ENCODE measurements at regions not wholly inside any gene's neighbourhood (a gene's known extent, or its start where the extent isn't known, plus 50 kb on each side); places are given as distances from the start of the nearest gene placed in this dataset.

GRCh38 chr11:19459240-19459639 lies 218.5 kb upstream of the E2F8 start:
- Histone ChIP-seq H3K4me1 (ENCODE audit: control insufficient read depth in 2 of 2, insufficient read depth in 2 of 2, low read length in 2 of 2) (no peaks in the 10 kb centered on the region), H3K27ac (ENCODE audit: low read depth in 2 of 2, low read length in 2 of 2) (no peak overlapping the region), H3K9ac (ENCODE audit: low read depth in 1 of 2, low read length in 2 of 2) (no peak overlapping the region), H3K9me3 (ENCODE audit: control insufficient read depth in 2 of 2, low read length in 2 of 2) (no peaks in the 10 kb centered on the region), H3K27me3 (ENCODE audit: control insufficient read depth in 2 of 2, insufficient read depth in 2 of 2, low read length in 2 of 2) (no peaks in the 10 kb centered on the region), H3K36me3 (ENCODE audit: control insufficient read depth in 2 of 2, insufficient read depth in 2 of 2, low read length in 2 of 2) (no peaks in the 10 kb centered on the region), H3K4me3 (ENCODE audit: low read length in 2 of 2) (no peak overlapping the region)

DNA sequence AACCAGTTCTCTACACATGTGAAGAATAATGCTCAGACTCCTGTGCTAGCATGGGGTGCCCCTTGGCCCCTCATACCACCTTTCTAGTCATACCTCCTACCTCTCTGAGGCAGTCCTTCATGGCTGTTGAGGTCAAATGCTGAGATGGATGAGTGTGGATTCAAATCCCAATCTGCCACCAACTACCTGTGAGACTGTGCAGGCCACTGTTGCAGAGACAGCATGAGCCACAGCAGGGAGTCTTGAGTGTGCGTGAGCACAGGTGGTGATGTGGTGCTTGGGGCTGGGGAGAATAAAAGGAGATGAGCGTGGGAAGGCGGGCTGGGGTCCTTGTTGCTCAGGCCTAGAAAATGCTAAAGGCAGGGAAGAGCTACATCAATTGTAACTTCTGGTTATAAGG lies 218.0 kb upstream of the E2F8 start:
- H3K27me3 ChIP-seq (ENCODE audit: control insufficient read depth in 2 of 2, insufficient read depth in 2 of 2, low read length in 2 of 2): no peaks in the 10 kb centered on the region
- no peaks in the 10 kb centered on the region for H3K36me3 ChIP-seq (ENCODE audit: control insufficient read depth in 2 of 2, insufficient read depth in 2 of 2, low read length in 2 of 2)
- H3K9ac ChIP-seq (ENCODE audit: low read depth in 1 of 2, low read length in 2 of 2): no peak overlapping the region
- no peak overlapping the region for H3K27ac ChIP-seq (ENCODE audit: low read depth in 2 of 2, low read length in 2 of 2)
- H3K4me3 ChIP-seq (ENCODE audit: low read length in 2 of 2): no peak overlapping the region
- H3K4me1 ChIP-seq (ENCODE audit: control insufficient read depth in 2 of 2, insufficient read depth in 2 of 2, low read length in 2 of 2): no peaks in the 10 kb centered on the region
- H3K9me3 ChIP-seq (ENCODE audit: control insufficient read depth in 2 of 2, low read length in 2 of 2): no peaks in the 10 kb centered on the region

DNA sequence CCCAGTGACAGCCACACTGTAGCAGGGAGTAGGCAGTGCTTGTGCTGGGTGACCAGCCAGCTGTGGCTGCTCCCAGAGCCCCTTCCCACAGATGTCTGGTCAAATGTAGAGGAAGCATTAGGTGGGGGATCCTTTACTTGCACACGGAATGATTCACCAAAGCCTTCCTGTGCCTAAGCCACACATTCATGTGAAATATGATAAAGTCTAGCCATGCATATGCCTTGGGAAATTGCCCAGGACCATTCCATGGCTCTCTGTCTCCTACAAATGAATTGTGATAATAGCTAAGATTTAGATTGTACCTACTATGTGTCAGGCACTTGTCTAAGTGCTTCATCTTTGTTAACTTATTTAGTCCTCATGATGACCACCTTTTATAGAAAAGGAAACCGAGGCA lies 217.5 kb upstream of the E2F8 start:
- Histone ChIP-seq H3K36me3 (ENCODE audit: control insufficient read depth in 2 of 2, insufficient read depth in 2 of 2, low read length in 2 of 2) (no peaks in the 10 kb centered on the region), H3K27me3 (ENCODE audit: control insufficient read depth in 2 of 2, insufficient read depth in 2 of 2, low read length in 2 of 2) (no peaks in the 10 kb centered on the region), H3K4me1 (ENCODE audit: control insufficient read depth in 2 of 2, insufficient read depth in 2 of 2, low read length in 2 of 2) (no peaks in the 10 kb centered on the region), H3K9ac (ENCODE audit: low read depth in 1 of 2, low read length in 2 of 2) (no peak overlapping the region), H3K9me3 (ENCODE audit: control insufficient read depth in 2 of 2, low read length in 2 of 2) (no peaks in the 10 kb centered on the region), H3K4me3 (ENCODE audit: low read length in 2 of 2) (no peak overlapping the region), H3K27ac (ENCODE audit: low read depth in 2 of 2, low read length in 2 of 2) (no peak overlapping the region)

DNA sequence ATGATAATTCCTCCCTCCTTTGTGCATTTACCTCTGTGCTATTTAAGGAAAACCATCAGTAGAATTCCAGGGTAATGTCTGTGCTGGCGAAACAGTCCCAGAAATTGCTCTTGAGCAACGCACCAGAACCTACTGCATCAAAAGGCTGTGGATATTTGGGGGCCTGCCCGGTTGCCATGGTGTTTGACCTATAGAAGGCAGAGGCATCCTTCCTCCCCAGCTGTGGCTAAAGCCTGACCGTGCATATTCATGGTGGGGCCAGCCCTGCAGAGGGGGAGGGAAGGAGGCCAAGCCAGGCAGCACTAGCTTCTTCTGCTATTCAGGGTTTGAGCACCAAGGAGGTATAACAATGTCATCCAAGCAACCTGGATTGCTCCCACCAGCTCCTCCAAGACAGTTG lies 215.0 kb upstream of the E2F8 start:
- no peaks in the 10 kb centered on the region for H3K27me3 ChIP-seq (ENCODE audit: control insufficient read depth in 2 of 2, insufficient read depth in 2 of 2, low read length in 2 of 2)
- no peaks in the 10 kb centered on the region for H3K36me3 ChIP-seq (ENCODE audit: control insufficient read depth in 2 of 2, insufficient read depth in 2 of 2, low read length in 2 of 2)
- H3K4me1 ChIP-seq (ENCODE audit: control insufficient read depth in 2 of 2, insufficient read depth in 2 of 2, low read length in 2 of 2): no peaks in the 10 kb centered on the region
- no peaks in the 10 kb centered on the region for H3K9me3 ChIP-seq (ENCODE audit: control insufficient read depth in 2 of 2, low read length in 2 of 2)
- H3K4me3 ChIP-seq (ENCODE audit: low read length in 2 of 2): no peak overlapping the region
- H3K9ac ChIP-seq (ENCODE audit: low read depth in 1 of 2, low read length in 2 of 2): no peak overlapping the region
- no peak overlapping the region for H3K27ac ChIP-seq (ENCODE audit: low read depth in 2 of 2, low read length in 2 of 2)

DNA sequence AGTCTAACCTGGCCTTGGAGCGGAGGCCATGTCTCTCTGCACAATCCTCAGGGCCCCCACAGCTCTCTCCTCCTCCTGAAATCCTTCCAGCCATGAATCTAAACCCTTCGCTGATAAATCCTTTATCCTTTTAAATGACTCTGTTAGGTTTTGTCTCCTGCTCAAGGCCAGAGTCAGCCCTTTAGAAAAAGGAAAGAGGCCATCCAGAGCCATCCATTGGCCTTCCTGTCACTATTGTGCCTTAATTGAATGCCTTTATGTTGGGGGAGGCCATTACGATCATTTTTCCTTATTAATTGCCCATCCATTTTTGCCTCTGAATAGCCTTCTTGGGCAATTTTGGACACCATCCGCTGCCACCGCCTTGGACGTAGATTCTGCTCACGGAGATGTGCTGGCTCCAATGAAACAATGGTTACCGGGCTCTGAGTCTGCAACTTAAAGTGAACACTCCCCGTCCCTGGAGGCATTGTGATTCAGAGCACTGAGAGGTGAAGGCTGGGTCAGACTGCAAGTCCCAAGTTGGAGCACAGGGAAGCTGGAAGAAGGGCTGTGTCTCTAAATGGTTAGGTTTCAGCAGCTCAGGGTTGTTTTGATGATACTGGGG lies 213.0 kb upstream of the E2F8 start:
- Histone ChIP-seq H3K36me3 (ENCODE audit: control insufficient read depth in 2 of 2, insufficient read depth in 2 of 2, low read length in 2 of 2) (no peaks in the 10 kb centered on the region), H3K9me3 (ENCODE audit: control insufficient read depth in 2 of 2, low read length in 2 of 2) (no peaks in the 10 kb centered on the region), H3K9ac (ENCODE audit: low read depth in 1 of 2, low read length in 2 of 2) (no peak overlapping the region), H3K4me1 (ENCODE audit: control insufficient read depth in 2 of 2, insufficient read depth in 2 of 2, low read length in 2 of 2) (no peaks in the 10 kb centered on the region), H3K27ac (ENCODE audit: low read depth in 2 of 2, low read length in 2 of 2) (no peak overlapping the region), H3K27me3 (ENCODE audit: control insufficient read depth in 2 of 2, insufficient read depth in 2 of 2, low read length in 2 of 2) (no peaks in the 10 kb centered on the region), H3K4me3 (ENCODE audit: low read length in 2 of 2) (no peak overlapping the region)

DNA sequence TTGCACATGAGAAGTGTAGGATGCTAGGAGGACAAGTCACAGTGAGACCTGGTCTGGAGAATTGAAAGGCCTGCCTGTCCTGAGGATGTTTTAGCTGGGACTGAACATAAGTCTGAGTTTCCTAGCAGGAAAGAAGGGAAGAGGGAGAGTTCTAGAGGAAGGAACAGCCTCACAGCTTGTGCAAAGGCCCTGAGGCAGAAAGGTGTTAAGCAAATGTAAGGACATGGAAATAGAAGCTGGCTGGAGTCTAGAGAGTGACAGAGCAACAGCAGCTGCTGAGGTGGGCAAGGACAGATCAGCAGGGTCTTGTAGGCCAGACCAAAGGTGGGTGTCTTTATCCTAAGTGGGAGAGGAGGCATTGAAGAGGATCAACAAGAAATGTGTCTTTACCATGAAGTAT lies 210.9 kb upstream of the E2F8 start:
- H3K4me1 ChIP-seq (ENCODE audit: control insufficient read depth in 2 of 2, insufficient read depth in 2 of 2, low read length in 2 of 2): no peaks in the 10 kb centered on the region
- H3K9me3 ChIP-seq (ENCODE audit: control insufficient read depth in 2 of 2, low read length in 2 of 2): no peaks in the 10 kb centered on the region
- H3K27ac ChIP-seq (ENCODE audit: low read depth in 2 of 2, low read length in 2 of 2): no peak overlapping the region
- H3K36me3 ChIP-seq (ENCODE audit: control insufficient read depth in 2 of 2, insufficient read depth in 2 of 2, low read length in 2 of 2): no peaks in the 10 kb centered on the region
- no peaks in the 10 kb centered on the region for H3K27me3 ChIP-seq (ENCODE audit: control insufficient read depth in 2 of 2, insufficient read depth in 2 of 2, low read length in 2 of 2)
- no peak overlapping the region for H3K9ac ChIP-seq (ENCODE audit: low read depth in 1 of 2, low read length in 2 of 2)
- H3K4me3 ChIP-seq (ENCODE audit: low read length in 2 of 2): no peak overlapping the region

DNA sequence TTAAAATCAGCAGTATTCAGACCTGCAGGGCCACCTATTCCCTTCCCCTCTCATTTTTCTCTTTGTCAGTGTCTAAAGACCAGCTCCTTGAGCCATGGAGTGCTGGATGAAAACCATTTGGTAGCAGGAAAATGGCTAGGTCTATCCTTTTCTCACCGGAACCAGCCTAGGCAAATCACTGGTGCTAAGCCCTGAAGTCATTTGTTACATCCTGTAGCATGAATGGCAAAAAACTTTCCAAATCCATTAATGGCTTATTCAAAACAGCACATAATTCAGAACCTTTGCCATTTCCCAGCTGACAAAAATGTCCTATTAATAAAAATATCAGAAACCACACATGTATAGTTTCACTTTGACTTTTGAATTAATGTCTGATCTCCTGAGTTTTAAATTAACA lies 209.5 kb upstream of the E2F8 start:
- Histone ChIP-seq H3K9ac (ENCODE audit: low read depth in 1 of 2, low read length in 2 of 2) (no peak overlapping the region), H3K4me3 (ENCODE audit: low read length in 2 of 2) (no peak overlapping the region), H3K27ac (ENCODE audit: low read depth in 2 of 2, low read length in 2 of 2) (no peak overlapping the region), H3K9me3 (ENCODE audit: control insufficient read depth in 2 of 2, low read length in 2 of 2) (no peaks in the 10 kb centered on the region), H3K36me3 (ENCODE audit: control insufficient read depth in 2 of 2, insufficient read depth in 2 of 2, low read length in 2 of 2) (no peaks in the 10 kb centered on the region), H3K27me3 (ENCODE audit: control insufficient read depth in 2 of 2, insufficient read depth in 2 of 2, low read length in 2 of 2) (no peaks in the 10 kb centered on the region), H3K4me1 (ENCODE audit: control insufficient read depth in 2 of 2, insufficient read depth in 2 of 2, low read length in 2 of 2) (no peaks in the 10 kb centered on the region)

DNA sequence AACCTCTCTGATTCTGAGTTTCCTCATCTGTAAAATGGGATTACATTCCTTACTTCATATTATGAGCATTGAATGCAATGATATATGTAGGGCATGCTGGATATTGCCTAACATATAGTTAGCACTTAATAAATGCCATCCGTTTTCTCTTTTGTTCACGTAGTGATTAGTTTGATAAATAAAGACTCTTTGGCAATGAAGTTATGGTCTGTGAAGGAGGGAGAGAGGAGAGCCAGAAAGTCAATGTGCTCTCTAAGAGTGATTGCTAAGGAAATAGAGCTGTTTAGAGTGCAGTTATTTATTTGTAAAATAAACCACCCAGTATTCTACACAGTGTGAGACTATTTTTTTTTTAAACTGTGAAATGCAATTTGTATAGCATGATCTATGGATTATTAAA lies 207.9 kb upstream of the E2F8 start:
- Histone ChIP-seq H3K27me3 (ENCODE audit: control insufficient read depth in 2 of 2, insufficient read depth in 2 of 2, low read length in 2 of 2) (no peaks in the 10 kb centered on the region), H3K4me3 (ENCODE audit: low read length in 2 of 2) (no peak overlapping the region), H3K27ac (ENCODE audit: low read depth in 2 of 2, low read length in 2 of 2) (no peak overlapping the region), H3K4me1 (ENCODE audit: control insufficient read depth in 2 of 2, insufficient read depth in 2 of 2, low read length in 2 of 2) (no peaks in the 10 kb centered on the region), H3K36me3 (ENCODE audit: control insufficient read depth in 2 of 2, insufficient read depth in 2 of 2, low read length in 2 of 2) (no peaks in the 10 kb centered on the region), H3K9me3 (ENCODE audit: control insufficient read depth in 2 of 2, low read length in 2 of 2) (no peaks in the 10 kb centered on the region), H3K9ac (ENCODE audit: low read depth in 1 of 2, low read length in 2 of 2) (no peak overlapping the region)

DNA sequence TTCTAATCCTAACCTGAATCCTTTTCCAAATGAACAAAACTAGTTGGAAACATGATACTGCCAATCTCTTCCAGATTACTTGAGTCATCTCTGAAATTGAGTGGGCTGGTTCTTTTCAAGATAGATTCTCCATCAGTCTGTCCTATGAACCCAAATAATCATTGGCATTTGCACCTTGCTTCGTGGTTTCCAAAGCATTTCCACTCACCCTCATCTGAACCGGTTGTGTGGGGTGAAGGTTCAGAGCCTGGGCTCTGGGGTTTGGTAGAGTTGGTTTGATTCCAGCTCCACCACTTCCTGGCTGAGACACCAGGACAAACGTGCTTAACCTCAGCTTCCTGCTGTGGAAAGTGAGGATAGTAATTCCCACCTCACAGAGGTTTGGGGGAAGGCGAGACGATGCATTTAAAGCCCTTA lies 206.4 kb upstream of the E2F8 start:
- Histone ChIP-seq H3K4me1 (ENCODE audit: control insufficient read depth in 2 of 2, insufficient read depth in 2 of 2, low read length in 2 of 2) (no peaks in the 10 kb centered on the region), H3K27ac (ENCODE audit: low read depth in 2 of 2, low read length in 2 of 2) (no peak overlapping the region), H3K9ac (ENCODE audit: low read depth in 1 of 2, low read length in 2 of 2) (no peak overlapping the region), H3K9me3 (ENCODE audit: control insufficient read depth in 2 of 2, low read length in 2 of 2) (no peaks in the 10 kb centered on the region), H3K36me3 (ENCODE audit: control insufficient read depth in 2 of 2, insufficient read depth in 2 of 2, low read length in 2 of 2) (no peaks in the 10 kb centered on the region), H3K4me3 (ENCODE audit: low read length in 2 of 2) (no peak overlapping the region), H3K27me3 (ENCODE audit: control insufficient read depth in 2 of 2, insufficient read depth in 2 of 2, low read length in 2 of 2) (no peaks in the 10 kb centered on the region)

DNA sequence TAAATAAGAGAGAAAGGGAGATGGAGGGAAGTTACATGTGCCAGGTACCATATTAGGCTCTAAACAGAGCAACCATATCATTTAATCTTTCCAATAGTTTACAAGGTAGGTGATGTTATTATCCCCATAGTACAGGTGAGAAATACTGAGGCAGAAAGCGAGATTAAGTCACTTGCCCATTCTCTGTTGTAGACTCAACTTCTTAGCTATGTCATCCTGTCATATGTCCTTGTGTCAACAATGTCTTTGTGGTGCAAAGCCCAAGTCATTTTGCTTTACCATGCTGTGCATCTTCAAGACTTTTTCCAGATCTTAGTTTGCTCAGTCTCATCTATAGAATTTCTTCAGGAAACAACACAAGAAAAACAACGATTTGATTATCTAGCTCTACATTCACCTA lies 205.0 kb upstream of the E2F8 start:
- Histone ChIP-seq H3K36me3 (ENCODE audit: control insufficient read depth in 2 of 2, insufficient read depth in 2 of 2, low read length in 2 of 2) (no peaks in the 10 kb centered on the region), H3K27me3 (ENCODE audit: control insufficient read depth in 2 of 2, insufficient read depth in 2 of 2, low read length in 2 of 2) (no peaks in the 10 kb centered on the region), H3K4me1 (ENCODE audit: control insufficient read depth in 2 of 2, insufficient read depth in 2 of 2, low read length in 2 of 2) (no peaks in the 10 kb centered on the region), H3K9ac (ENCODE audit: low read depth in 1 of 2, low read length in 2 of 2) (no peak overlapping the region), H3K9me3 (ENCODE audit: control insufficient read depth in 2 of 2, low read length in 2 of 2) (no peaks in the 10 kb centered on the region), H3K4me3 (ENCODE audit: low read length in 2 of 2) (no peak overlapping the region), H3K27ac (ENCODE audit: low read depth in 2 of 2, low read length in 2 of 2) (no peak overlapping the region)

- Histone ChIP-seq H3K4me1 (ENCODE audit: control insufficient read depth in 2 of 2, insufficient read depth in 2 of 2, low read length in 2 of 2) (no peaks in the 10 kb centered on the region), H3K27ac (ENCODE audit: low read depth in 2 of 2, low read length in 2 of 2) (no peak overlapping the region), H3K36me3 (ENCODE audit: control insufficient read depth in 2 of 2, insufficient read depth in 2 of 2, low read length in 2 of 2) (no peaks in the 10 kb centered on the region), H3K4me3 (ENCODE audit: low read length in 2 of 2) (no peak overlapping the region), H3K9ac (ENCODE audit: low read depth in 1 of 2, low read length in 2 of 2) (no peak overlapping the region), H3K27me3 (ENCODE audit: control insufficient read depth in 2 of 2, insufficient read depth in 2 of 2, low read length in 2 of 2) (no peaks in the 10 kb centered on the region), H3K9me3 (ENCODE audit: control insufficient read depth in 2 of 2, low read length in 2 of 2) (no peaks in the 10 kb centered on the region)
Measured at GRCh38 chr11:19444231-19444630, 203.5 kb upstream of the E2F8 start.
